GM18505 (cell line): ENCODE measurements at regions not wholly inside any gene's neighbourhood (a gene's known extent, or its start where the extent isn't known, plus 50 kb on each side); places are given as distances from the start of the nearest gene placed in this dataset.

Experiments
- ATAC-seq: cut with Tn5 transposase; IDR thresholded peaks from one replicate; pipeline ENCODE4 v1.9.1; 2021; ENCODE audit not compliant: unreplicated experiment
- POLR2A ChIP-seq: IDR thresholded peaks from 4 replicates; pipeline ENCODE4 v1.6.1; 2011; ENCODE audit warnings: borderline replicate concordance; ENCODE audit not compliant: insufficient read depth, insufficient read length; ENCODE audit errors: extremely low read depth

DNA sequence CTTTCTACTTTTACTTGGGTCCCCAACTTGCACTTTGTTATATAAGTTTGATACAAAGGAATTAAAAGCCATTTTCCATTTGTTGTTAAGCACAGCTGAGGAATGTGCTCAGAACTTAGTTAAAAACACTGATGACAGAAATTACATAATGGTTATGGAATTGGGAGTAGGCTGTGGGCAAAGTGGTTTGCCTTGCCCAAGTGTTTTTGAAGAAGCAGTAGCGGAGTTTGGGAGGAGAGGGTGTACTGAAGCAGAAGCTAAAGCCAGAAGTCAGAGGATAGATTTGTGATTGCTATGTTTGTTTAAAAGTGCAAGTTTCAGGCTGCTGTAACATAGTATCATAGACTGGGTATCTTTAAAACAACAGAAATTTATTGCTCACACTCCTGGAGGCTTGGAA lies 391.8 kb downstream of the DUSP10 start:
- no peak for TF ChIP-seq POLR2A
- ATAC-seq = no peak

DNA sequence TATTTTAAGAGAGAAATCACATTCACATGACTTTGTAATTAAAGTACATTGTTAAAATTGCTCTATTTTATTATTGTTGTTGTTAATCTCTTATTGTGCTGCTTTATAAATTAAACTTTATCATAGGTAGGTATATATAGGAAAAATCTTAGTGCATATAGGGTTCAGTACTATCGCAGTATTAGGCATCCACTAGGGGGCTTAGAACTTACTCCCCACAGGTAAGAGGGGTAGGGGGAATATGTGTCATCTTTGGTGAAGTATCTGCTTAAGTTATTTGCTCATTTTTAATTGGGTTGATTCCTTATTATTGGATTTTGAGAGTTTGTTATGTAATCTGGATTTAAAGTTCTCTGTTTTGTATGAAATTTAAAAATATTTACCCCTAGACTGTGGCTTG lies 385.2 kb downstream of the DUSP10 start:
- ATAC-seq = no peak
- no peak for TF ChIP-seq POLR2A

DNA sequence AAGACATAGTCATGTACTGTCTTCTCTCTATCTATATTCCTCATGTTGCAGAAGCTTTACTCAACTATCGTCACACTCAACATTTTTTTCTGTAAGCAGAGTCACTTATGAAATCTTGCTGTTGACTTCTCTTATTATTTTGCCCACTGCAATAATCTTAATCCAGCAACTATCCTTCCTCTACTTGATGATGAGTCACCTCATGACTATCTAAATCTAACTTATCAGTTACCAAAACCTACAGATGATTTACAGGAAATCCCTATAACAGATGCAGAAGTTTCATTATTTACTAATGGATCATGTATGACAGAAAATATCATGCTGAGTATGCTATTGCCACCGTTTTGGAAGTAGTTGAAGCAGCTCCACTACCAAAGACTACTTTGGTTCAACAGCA lies 378.9 kb downstream of the DUSP10 start:
- no peak for ATAC-seq

DNA sequence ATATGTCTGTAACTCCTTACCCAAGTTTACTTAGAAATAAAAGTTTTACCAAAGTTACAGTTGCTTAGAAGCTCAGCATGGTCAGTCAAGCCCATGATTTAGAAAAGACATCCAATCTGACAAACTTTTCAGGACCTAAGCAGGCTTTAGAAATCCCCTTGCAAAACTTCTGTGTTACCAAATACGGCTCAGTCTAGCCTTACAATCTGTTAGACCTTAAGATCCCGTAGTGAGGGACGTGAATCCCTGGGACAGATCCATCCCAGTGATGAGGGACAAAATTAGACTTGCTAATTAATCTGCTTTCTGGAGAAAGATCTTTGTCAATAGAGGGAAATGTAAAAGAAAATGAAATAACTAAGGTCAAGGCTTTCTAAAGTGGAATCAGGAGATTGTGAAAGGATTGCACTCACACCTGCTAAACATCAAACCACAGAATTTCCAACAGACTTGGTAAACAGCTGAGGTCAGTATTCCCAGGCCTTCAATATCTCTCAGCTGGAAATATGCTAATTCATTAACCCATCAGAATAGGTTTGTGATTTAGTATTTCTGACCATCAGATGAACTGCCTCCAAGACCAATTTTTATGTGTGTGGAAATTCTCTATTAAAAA lies 375.3 kb downstream of the DUSP10 start:
- TF ChIP-seq POLR2A = no peak
- no peak for ATAC-seq

More for the DNA sequence above, 378.9 kb downstream of the DUSP10 start:
- TF ChIP-seq POLR2A = no peak

DNA sequence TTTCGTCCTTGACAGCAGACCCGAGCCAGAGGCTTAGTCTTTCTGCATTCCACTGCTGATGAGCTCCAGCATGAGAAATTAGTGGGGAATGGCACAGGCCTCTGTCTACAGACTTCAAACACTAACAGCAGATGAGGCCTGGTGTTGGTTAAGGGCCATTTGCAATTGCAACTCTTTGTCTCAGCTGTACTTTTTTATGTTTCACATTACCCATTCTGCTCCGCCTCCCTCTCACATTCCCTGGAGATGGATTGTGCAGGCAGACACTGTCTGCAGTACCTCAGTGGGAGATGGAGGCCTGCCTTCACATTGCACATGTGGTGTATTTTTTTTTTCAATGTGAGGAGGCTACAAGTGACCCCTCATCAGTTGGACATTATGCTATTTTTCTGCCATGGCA lies 370.2 kb downstream of the DUSP10 start:
- ATAC-seq = no peak

DNA sequence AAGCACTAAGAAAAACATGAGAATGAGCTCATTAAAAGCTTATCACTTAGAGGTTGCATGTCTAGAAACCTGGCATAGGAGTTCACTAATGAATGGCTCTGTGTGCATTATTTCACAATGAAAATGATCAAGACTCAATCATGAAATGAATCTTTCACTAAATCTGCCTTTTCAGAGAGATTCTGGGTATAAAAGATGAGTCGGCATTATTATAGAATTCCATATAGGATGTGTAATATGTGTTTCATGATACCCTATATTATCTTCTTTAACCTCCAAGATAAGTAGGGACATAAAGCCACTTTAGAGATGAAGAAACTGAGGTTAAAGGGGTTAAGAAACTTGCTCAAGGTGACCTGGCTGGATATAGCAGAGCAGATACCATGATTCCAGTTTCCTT lies 368.1 kb downstream of the DUSP10 start:
- ATAC-seq = no peak
- no peak for TF ChIP-seq POLR2A

More for the DNA sequence above, 370.2 kb downstream of the DUSP10 start:
- TF ChIP-seq POLR2A = no peak

DNA sequence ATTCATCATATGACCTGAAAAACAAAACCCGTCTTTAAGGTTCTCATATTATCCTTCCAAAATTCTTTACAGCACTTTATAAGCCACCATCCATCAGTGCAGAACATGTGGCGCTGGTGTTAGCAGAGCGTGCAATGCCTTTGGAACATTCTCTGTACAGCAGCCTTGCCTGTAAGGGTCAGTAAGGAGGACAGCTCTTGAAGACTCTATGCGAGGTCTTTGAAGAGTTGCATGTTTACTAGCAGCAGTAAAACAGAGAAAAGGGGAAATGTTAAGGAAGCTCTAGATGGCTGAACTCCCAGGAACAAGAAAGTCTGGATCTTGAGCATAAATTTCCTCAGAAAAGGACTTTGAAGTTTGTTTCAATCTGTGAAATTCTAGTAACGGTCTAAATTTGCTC lies 365.6 kb downstream of the DUSP10 start:
- no peak for ATAC-seq
- TF ChIP-seq POLR2A = no peak

DNA sequence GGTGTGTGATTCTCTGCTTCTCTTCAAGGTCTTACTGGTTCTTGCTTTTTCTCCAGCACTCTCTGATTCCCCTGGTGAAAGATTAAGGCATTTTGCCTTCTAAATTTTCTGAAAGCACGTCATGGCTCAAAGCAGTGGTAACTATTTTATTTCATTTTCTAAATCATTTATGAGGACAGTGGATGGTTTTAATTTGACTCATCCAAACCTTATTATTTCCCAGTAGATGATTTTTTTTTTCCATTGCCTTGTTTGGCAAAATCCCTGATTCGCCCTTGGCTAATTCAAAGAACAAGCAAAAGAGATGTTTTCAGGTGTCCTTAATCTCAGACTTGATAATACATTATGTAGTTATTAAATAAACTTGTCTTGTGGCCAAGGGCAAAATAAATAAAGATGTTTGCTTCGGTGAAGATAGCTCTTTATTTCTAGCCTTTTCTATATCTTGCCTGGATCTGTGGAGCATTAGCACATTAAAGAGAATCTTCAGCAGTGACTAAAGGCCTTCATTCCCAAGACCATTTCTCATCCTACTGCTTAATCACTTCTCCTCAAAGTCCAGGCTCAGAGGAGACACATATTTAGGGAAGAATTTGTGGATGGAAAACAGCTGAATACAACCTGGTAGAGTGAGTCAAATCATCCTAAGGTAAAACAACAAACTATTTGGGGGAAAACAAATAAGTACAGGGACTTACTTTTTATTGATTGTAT lies 359.8 kb downstream of the DUSP10 start:
- TF ChIP-seq POLR2A = no peak
- ATAC-seq = no peak

DNA sequence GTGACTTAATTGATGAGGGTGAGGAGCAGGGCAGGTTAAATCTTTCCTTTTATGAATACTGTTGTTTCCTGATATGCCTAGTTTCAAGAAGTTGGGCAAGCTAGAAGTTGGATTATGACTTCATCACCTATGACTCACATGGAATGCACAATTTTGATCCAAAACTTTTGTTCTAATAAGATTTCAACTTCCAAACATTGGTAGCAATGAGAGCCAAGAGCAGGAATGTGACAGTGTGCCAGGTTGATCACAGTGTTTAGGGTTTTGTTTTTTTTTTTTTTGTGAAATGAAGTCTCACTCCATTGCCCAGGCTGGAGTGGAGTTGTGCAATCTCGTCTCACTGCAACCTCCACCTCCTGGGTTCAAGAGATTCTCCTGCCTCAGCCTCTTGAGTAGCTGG lies 349.4 kb downstream of the DUSP10 start:
- no peak for ATAC-seq
- no peak for TF ChIP-seq POLR2A

DNA sequence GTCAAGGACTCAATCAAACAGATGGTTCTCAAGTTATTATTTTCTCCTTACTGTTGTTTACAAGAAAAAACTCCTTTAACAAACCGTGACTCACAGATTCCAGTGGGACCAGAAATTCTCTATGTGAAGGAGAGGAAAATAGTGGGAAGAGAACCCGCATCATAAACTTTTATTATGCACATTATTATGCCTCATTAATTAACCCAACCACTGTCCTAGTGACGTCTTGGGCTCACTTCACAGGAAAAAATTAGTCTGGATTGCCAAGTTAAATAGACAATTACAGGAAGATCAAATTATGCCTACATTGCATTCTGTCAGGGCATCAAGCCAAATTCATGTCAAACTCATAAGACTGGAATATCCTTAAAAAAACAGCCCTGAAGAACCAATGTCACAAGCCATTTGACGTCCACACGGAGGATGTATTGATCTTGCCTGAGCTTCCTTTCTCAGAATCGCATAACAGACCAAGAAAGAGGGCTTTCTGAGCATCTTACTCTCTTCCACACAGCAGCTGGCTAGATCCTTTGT lies 347.8 kb downstream of the DUSP10 start:
- TF ChIP-seq POLR2A = no peak

DNA sequence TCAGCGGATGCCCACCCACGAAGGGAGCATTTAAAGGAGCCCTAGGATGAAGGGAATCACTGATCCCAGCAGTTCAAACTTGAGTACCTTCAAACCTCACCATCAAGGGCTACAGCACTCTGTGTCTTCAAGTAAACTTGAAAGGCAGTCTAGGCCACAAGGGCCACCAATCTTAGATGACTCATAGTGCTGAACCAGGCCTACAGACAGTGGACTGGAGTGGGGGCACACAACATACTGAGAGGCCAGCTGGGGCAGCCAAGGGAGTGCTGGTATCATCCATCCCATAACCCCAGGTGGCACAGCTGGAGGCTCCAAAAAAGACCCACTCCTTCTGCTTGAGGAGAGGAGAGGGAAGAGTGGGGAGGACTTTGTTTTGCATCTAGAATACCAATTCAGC lies 345.4 kb downstream of the DUSP10 start:
- no peak for ATAC-seq
- TF ChIP-seq POLR2A = no peak

More for the DNA sequence above, 347.8 kb downstream of the DUSP10 start:
- ATAC-seq = no peak

DNA sequence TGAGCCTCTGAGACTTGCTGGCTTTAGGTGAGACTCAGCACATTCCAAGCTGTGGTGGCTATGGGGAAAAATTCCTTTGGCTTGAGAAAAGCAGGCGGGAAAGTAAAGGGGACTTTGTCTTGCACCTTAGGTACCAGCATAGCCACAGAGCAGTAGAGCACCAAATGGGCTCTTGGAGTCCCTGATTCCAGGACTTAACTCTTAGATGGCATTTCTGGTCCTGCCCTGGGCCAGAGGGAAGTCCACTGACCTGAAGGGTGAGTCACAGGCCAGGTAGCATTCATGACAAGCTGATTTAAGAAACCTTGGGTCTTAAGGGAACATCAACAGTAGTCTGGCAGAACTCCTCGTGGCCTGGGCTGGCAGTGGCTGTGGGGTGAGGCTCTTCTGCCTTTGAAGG lies 344.7 kb downstream of the DUSP10 start:
- no peak for TF ChIP-seq POLR2A
- no peak for ATAC-seq

DNA sequence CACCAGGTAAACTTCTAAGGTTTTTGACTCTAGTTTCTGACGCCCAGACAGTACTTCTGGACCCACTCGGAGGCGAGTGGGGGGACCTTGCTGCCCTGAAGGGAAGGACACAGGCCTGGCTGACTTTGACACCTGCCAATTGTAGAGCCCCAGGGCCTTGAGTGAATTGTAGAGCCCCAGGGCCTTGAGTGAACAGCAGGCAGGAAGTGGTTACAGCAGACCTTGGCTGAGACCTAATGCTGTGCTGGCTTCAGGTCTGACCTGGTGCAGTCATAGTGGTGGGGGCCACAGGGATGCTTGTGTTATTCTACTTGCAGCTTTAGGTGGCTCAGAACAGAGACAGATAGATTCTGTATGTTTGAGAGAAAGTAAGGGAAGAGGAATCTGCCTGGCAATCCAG lies 344.3 kb downstream of the DUSP10 start:
- TF ChIP-seq POLR2A = no peak
- ATAC-seq = no peak

DNA sequence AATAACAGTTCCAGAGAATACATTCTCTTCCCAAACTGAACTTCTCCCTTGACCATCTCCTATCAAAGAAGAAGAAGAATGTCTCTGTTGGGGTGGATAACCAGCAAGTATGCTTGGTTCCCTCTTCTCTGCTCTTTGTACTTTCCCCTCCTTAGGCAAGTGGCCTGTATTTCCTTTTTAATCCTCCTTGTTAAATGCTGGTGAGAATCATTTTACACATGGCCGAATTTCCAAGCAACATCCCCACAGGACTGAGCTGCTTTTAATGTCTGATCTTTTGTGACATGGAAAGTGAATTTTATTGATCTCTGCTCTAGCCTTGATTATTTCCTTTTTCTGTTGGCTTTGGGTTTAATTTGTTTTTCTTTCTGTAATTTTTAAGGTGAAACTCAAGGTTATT lies 336.7 kb downstream of the DUSP10 start:
- no peak for TF ChIP-seq POLR2A
- ATAC-seq = no peak
